ENCODE measurements at regions not wholly inside any gene's neighbourhood (a gene's known extent, or its start where the extent isn't known, plus 50 kb on each side); places are given as distances from the start of the nearest gene placed in this dataset.

GRCh38 chr11:13608656-13609055 lies 59.8 kb upstream of the FAR1 start:
- TF ChIP-seq CTCF (IDR thresholded peaks at IDR 0.05) (no peak), EZH2phosphoT487 (IDR thresholded peaks at IDR 0.05) (no peak)

Data from neural progenitor cell (in vitro differentiated cells).